ENCODE measurements at regions not wholly inside any gene's neighbourhood (a gene's known extent, or its start where the extent isn't known, plus 50 kb on each side); places are given as distances from the start of the nearest gene placed in this dataset.

- H3K4me3 ChIP-seq: no peak overlapping the region
- 86% methylated on average over 3 of the region's 3 CpGs for WGBS, 2 donors
- H3K27me3 ChIP-seq: no peaks in the 10 kb centered on the region
- no peak for FAIRE-seq
- peaks cover 0 to 6% (median 0%) of the 10 kb centered on the region in 3 donors for H3K4me1 ChIP-seq
- no peaks in the 10 kb centered on the region for H3K9me3 ChIP-seq
- intact Hi-C loops (cut with DNase I): no loop called here
- peak overlapping the region in 1 of 4 donors; percentile 87 for H3K27ac ChIP-seq
- H3K36me3 ChIP-seq: no peaks in the 10 kb centered on the region
- no peak for DNase-seq
- no peak for TF ChIP-seq CTCF (IDR thresholded peaks at IDR 0.05)
- no peak for ATAC-seq
Observed at GRCh38 chr2:43103093-43103404, 123.4 kb downstream of the ZFP36L2 start.

GRCh38 chr2:43102366-43103092, 123.9 kb downstream of the ZFP36L2 start:
- ATAC-seq: peak in 1 of 4 donors; percentile 15
- WGBS, 2 donors: 83 to 86% methylated on average over 9 of the region's 9 CpGs
- no peak for DNase-seq

GRCh38 chr2:43101751-43102150, 124.7 kb downstream of the ZFP36L2 start:
- Histone ChIP-seq H3K4me3 (no peak overlapping the region), H3K27ac (peak overlapping the region; percentile 75 to 87 (median 81)), H3K4me1 (peaks cover 0 to 6% (median 0%) of the 10 kb centered on the region in 3 donors), H3K36me3 (no peaks in the 10 kb centered on the region), H3K9me3 (no peaks in the 10 kb centered on the region), H3K27me3 (no peaks in the 10 kb centered on the region)
- no peak for ATAC-seq
- FAIRE-seq: no peak
- TF ChIP-seq CTCF (IDR thresholded peaks at IDR 0.05): no peak
- DNase-seq: no peak
- WGBS, 2 donors: 88 to 92% methylated on average over 7 of the region's 7 CpGs
- intact Hi-C loops (cut with DNase I): no loop called here

More at GRCh38 chr2:43102366-43103092, 123.9 kb downstream of the ZFP36L2 start:
- Histone ChIP-seq H3K4me3 (no peak overlapping the region), H3K4me1 (peaks cover 0 to 6% (median 0%) of the 10 kb centered on the region in 3 donors), H3K27ac (peak overlapping the region in 3 of 4 donors; percentile 75 to 87 (median 84)), H3K36me3 (no peaks in the 10 kb centered on the region), H3K27me3 (no peaks in the 10 kb centered on the region), H3K9me3 (no peaks in the 10 kb centered on the region)
- intact Hi-C loops (cut with DNase I): no loop called here
- FAIRE-seq: no peak
- no peak for TF ChIP-seq CTCF (IDR thresholded peaks at IDR 0.05)

GRCh38 chr2:43100883-43101662, 125.3 kb downstream of the ZFP36L2 start:
- peak; percentile 68 to 84 (median 82) for ATAC-seq
- 37 to 47% methylated on average over 56 of the region's 56 CpGs for WGBS, 2 donors

More at GRCh38 chr2:43100883-43101662, 125.3 kb downstream of the ZFP36L2 start:
- no peaks in the 10 kb centered on the region for H3K27me3 ChIP-seq
- peaks cover 0 to 6% (median 0%) of the 10 kb centered on the region in 3 donors for H3K4me1 ChIP-seq
- peak overlapping the region; percentile 8 to 38 (median 18) for H3K4me3 ChIP-seq
- peak in 5 of 6 donors; percentile 57 to 77 (median 65) for DNase-seq
- no peaks in the 10 kb centered on the region for H3K9me3 ChIP-seq
- H3K27ac ChIP-seq: peak overlapping the region; percentile 75 to 87 (median 81)
- no peak for TF ChIP-seq CTCF (IDR thresholded peaks at IDR 0.05)
- FAIRE-seq: no peak
- intact Hi-C loops (cut with DNase I): no loop called here
- no peaks in the 10 kb centered on the region for H3K36me3 ChIP-seq

Data from pancreas (tissue), 10 donors.